ENCODE measurements at regions not wholly inside any gene's neighbourhood (a gene's known extent, or its start where the extent isn't known, plus 50 kb on each side); places are given as distances from the start of the nearest gene placed in this dataset.
A peak's percentile ranks its signal among the peaks of the same experiment; 100 is the strongest.

GRCh38 chr12:77308056-77308455 is 242.7 kb upstream of the E2F7 start:
- 88% methylated on average over 1 of the region's 2 CpGs; no CpG with 5 or more reads in 1 of the 2 experiments for WGBS, 2 experiments (ENCODE audit: extremely low coverage in 2 of 2, insufficient read length in 1 of 2)
- Histone ChIP-seq H3K14ac (replicated peaks; ENCODE audit: low read depth, low read length) (no peak overlapping the region), H2BK5ac (ENCODE audit: low read depth, low read length, poor library complexity, severe bottlenecking) (no peak overlapping the region), H2BK15ac (ENCODE audit: low read depth, low read length) (no peak overlapping the region), H3K18ac (ENCODE audit: low read depth, low read length) (no peak overlapping the region), H3K36me3 (ENCODE audit: control insufficient read depth, insufficient read depth, low read length) (no peaks in the 10 kb centered on the region), H2BK20ac (ENCODE audit: low read depth, low read length) (no peak overlapping the region), H4K20me1 (ENCODE audit: insufficient read depth, low read length) (no peaks in the 10 kb centered on the region), H3K4me1 (ENCODE audit: control insufficient read depth, insufficient read depth, low read length) (no peaks in the 10 kb centered on the region), H3K79me1 (ENCODE audit: low read depth in 1 of 2, low read length in 2 of 2) (no peaks in the 10 kb centered on the region), H3K4ac (ENCODE audit: low read depth, low read length) (no peak overlapping the region), H2AK9ac (replicated peaks; ENCODE audit: low read depth, low read length, poor library complexity) (no peak overlapping the region), H2BK120ac (ENCODE audit: low read depth, low read length) (no peak overlapping the region), H3K4me2 (ENCODE audit: low read depth, low read length) (no peak overlapping the region), H3K9ac (ENCODE audit: low read depth, low read length) (no peak overlapping the region), H3K4me3 (ENCODE audit: insufficient read depth, low read depth, low read length) (no peak overlapping the region), H3K27ac (ENCODE audit: insufficient read depth, low read length) (no peak overlapping the region), H3K9me3 (ENCODE audit: control insufficient read depth, insufficient read depth, low read length) (no peaks in the 10 kb centered on the region), H3K56ac (ENCODE audit: extremely low read depth, insufficient read depth, low read length) (no peak overlapping the region), H3K9me1 (ENCODE audit: insufficient read depth, low read length) (0 out of 2 replicates have a peak, but pooled peaks cover 1% of the 10 kb centered on the region), H4K91ac (ENCODE audit: insufficient read depth, low read depth, low read length) (no peak overlapping the region), H3K27me3 (ENCODE audit: control insufficient read depth, insufficient read depth, low read length) (no peaks in the 10 kb centered on the region), H4K5ac (ENCODE audit: low read depth, low read length) (no peak overlapping the region), H3K23ac (ENCODE audit: low read depth, low read length) (no peak overlapping the region), H2AK5ac (ENCODE audit: low read depth, low read length) (no peak overlapping the region), H4K8ac (ENCODE audit: low read depth in 2 of 2, low read length in 2 of 2) (no peak overlapping the region), H2AFZ (replicated peaks; ENCODE audit: low read length, poor library complexity) (no peak overlapping the region)
- DNase-seq (peak; percentile 31), ATAC-seq (ENCODE audit: low read depth) (no peak)
- dilution Hi-C loops (cut with HindIII; ENCODE audit: low sequenced_read_pairs, unreplicated experiment): no loop called here
- ChIA-PET POLR2A (ENCODE audit: unreplicated experiment) (interaction anchor here (0.6 kb wide), 1 partner anchor 79 kb away, joined by 4 read pairs; no protein-coding TSS in a partner anchor), CTCF (interaction anchor here (0.9 to 1.3 kb wide), 2 partner anchors 17 to 617 kb away, joined by 3 read pairs; no protein-coding TSS in a partner anchor)
- BruUV-seq (replicated peaks): no TSS peak
- TF ChIP-seq NFE2L2 (IDR thresholded peaks at IDR 0.05; ENCODE audit: low read depth, low read length) (no peak), MAZ (IDR thresholded peaks at IDR 0.05; ENCODE audit: borderline replicate concordance, low read depth, low read length) (no peak), ELK1 (IDR thresholded peaks at IDR 0.05; ENCODE audit: borderline replicate concordance, low read depth, low read length) (no peak), POLR2A (IDR thresholded peaks at IDR 0.05; ENCODE audit: low read depth, low read length) (no peak), FOS (IDR thresholded peaks at IDR 0.05; ENCODE audit: low read depth, low read length) (no peak), RCOR1 (IDR thresholded peaks at IDR 0.05; ENCODE audit: insufficient replicate concordance, low read length) (no peak), SMC3 (IDR thresholded peaks at IDR 0.05; ENCODE audit: low read depth, low read length) (no peak), CHD1 (IDR thresholded peaks at IDR 0.05; ENCODE audit: low read depth, low read length) (no peak), USF2 (IDR thresholded peaks at IDR 0.05; ENCODE audit: low read depth, low read length) (no peak), CTCF (conservative IDR thresholded peaks at IDR 0.05; ENCODE audit: low read depth, low read length) (no peak), RAD21 (IDR thresholded peaks at IDR 0.05; ENCODE audit: low read length) (no peak)
- intact Hi-C loops (cut with micrococcal nuclease): no loop called here
- in situ Hi-C loops (cut with MboI; ENCODE audit: low sequenced_read_pairs): no loop called here

All from IMR-90 (cell line).